ENCODE measurements at regions not wholly inside any gene's neighbourhood (a gene's known extent, or its start where the extent isn't known, plus 50 kb on each side); places are given as distances from the start of the nearest gene placed in this dataset.

DNA sequence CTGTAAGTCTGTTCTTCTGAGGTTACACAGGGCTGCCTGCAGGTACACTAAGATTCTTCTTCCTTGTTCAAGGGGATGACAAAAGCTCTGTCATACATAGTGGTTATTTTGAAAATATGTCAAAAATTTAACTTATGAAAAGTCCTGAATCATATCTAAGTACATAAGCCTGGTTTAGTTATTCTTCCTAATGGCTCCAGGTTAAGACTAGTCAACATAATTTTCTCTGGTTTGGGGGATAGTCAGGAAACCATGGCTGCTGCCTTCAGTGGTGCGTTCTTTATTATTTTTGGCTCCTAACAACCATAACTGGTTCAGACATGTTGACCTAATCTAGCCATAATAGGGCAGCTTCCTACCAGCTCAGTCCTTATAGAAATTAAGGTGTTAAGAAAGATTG lies 257.4 kb upstream of the DDI1 start:
- no peaks in the 10 kb centered on the region for H3K27me3 Mint-ChIP-seq (ENCODE audit: low read depth)
- no peaks in the 10 kb centered on the region for H3K36me3 Mint-ChIP-seq (ENCODE audit: low read depth)
- H3K4me3 Mint-ChIP-seq = no peak overlapping the region

DNA sequence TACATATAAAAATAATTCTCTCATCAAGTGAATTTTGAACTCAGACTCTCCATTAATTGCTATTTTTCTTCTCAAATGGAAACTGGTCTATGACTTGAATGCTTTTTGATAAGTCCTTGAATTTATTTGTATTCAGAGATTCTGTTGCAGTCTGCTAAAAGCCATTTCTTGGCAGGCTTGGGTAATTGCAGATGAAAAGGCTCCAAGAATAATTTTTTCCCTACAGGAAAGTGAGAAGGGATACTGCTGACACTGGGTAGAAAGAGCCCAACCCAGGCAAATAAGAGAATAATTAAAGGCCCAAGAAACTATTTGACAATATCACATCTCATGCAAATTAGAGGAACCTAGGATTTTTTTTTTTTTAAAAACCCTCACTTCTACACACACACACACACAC lies 246.5 kb upstream of the DDI1 start:
- no peak for DNase-seq (ENCODE audit: low read depth, low spot score)
- H3K4me3 Mint-ChIP-seq = no peak overlapping the region
- no peaks in the 10 kb centered on the region for H3K27me3 Mint-ChIP-seq (ENCODE audit: low read depth)
- H3K27ac Mint-ChIP-seq (ENCODE audit: unreplicated experiment) = no peak overlapping the region
- no peaks in the 10 kb centered on the region for H3K4me1 Mint-ChIP-seq
- H3K9me3 Mint-ChIP-seq = peaks cover 9% of the 10 kb centered on the region
- no peaks in the 10 kb centered on the region for H3K36me3 Mint-ChIP-seq (ENCODE audit: low read depth)
- TF ChIP-seq, protein P1, sequence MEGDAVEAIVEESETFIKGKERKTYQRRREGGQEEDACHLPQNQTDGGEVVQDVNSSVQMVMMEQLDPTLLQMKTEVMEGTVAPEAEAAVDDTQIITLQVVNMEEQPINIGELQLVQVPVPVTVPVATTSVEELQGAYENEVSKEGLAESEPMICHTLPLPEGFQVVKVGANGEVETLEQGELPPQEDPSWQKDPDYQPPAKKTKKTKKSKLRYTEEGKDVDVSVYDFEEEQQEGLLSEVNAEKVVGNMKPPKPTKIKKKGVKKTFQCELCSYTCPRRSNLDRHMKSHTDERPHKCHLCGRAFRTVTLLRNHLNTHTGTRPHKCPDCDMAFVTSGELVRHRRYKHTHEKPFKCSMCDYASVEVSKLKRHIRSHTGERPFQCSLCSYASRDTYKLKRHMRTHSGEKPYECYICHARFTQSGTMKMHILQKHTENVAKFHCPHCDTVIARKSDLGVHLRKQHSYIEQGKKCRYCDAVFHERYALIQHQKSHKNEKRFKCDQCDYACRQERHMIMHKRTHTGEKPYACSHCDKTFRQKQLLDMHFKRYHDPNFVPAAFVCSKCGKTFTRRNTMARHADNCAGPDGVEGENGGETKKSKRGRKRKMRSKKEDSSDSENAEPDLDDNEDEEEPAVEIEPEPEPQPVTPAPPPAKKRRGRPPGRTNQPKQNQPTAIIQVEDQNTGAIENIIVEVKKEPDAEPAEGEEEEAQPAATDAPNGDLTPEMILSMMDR (conservative IDR thresholded peaks at IDR 0.05) = no peak

More for the DNA sequence above, 257.4 kb upstream of the DDI1 start:
- no peaks in the 10 kb centered on the region for H3K9me3 Mint-ChIP-seq
- no peak overlapping the region for H3K27ac Mint-ChIP-seq (ENCODE audit: unreplicated experiment)
- H3K4me1 Mint-ChIP-seq = peaks cover 9% of the 10 kb centered on the region
- TF ChIP-seq, protein P1 (conservative IDR thresholded peaks at IDR 0.05) = no peak
- DNase-seq (ENCODE audit: low read depth, low spot score) = no peak

GRCh38 chr11:103792981-103793468 lies 243.4 kb upstream of the DDI1 start:
- peaks cover 7% of the 10 kb centered on the region for H3K9me3 Mint-ChIP-seq
- peaks cover 4% of the 10 kb centered on the region for H3K27me3 Mint-ChIP-seq (ENCODE audit: low read depth)
- DNase-seq (ENCODE audit: low read depth, low spot score) = no peak
- no peaks in the 10 kb centered on the region for H3K36me3 Mint-ChIP-seq (ENCODE audit: low read depth)
- no peaks in the 10 kb centered on the region for H3K4me1 Mint-ChIP-seq
- no peak overlapping the region for H3K27ac Mint-ChIP-seq (ENCODE audit: unreplicated experiment)
- no peak overlapping the region for H3K4me3 Mint-ChIP-seq
- TF ChIP-seq, protein P1 (conservative IDR thresholded peaks at IDR 0.05) = no peak

GRCh38 chr11:103794262-103794661 lies 242.2 kb upstream of the DDI1 start:
- no peak for DNase-seq (ENCODE audit: low read depth, low spot score)
- H3K4me1 Mint-ChIP-seq = no peaks in the 10 kb centered on the region
- TF ChIP-seq, protein P1 (conservative IDR thresholded peaks at IDR 0.05) = no peak
- peaks cover 4% of the 10 kb centered on the region for H3K27me3 Mint-ChIP-seq (ENCODE audit: low read depth)
- no peaks in the 10 kb centered on the region for H3K36me3 Mint-ChIP-seq (ENCODE audit: low read depth)
- no peak overlapping the region for H3K4me3 Mint-ChIP-seq
- no peak overlapping the region for H3K27ac Mint-ChIP-seq (ENCODE audit: unreplicated experiment)
- peaks cover 7% of the 10 kb centered on the region for H3K9me3 Mint-ChIP-seq

DNA sequence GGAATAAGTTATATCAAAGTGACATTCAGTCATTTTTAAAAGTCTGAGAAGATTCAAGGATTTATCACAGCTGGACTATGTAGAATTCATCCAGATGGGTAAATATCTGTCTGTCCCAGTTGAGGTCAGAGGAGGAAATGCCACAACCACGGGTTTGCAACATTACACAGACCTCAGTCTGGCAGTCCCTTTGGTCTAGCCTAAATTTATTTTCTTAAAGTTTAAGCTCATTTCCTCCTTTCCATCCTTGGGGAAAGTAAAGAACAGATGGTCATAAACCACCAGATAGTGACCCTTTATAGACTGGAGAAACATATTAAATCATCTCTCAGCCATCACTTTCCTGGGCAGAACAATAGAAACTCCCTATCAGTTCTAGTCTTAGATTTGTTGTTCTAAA lies 238.4 kb upstream of the DDI1 start:
- H3K27ac Mint-ChIP-seq (ENCODE audit: unreplicated experiment) = no peak overlapping the region
- H3K27me3 Mint-ChIP-seq (ENCODE audit: low read depth) = peaks cover 4% of the 10 kb centered on the region
- H3K4me1 Mint-ChIP-seq = peaks cover 4% of the 10 kb centered on the region
- no peaks in the 10 kb centered on the region for H3K9me3 Mint-ChIP-seq
- H3K36me3 Mint-ChIP-seq (ENCODE audit: low read depth) = no peaks in the 10 kb centered on the region
- TF ChIP-seq, protein P1 (conservative IDR thresholded peaks at IDR 0.05) = no peak
- no peak for DNase-seq (ENCODE audit: low read depth, low spot score)
- no peak overlapping the region for H3K4me3 Mint-ChIP-seq

GRCh38 chr11:103798446-103798845 lies 238.0 kb upstream of the DDI1 start:
- DNase-seq (ENCODE audit: low read depth, low spot score) = no peak
- peaks cover 4% of the 10 kb centered on the region for H3K4me1 Mint-ChIP-seq
- H3K9me3 Mint-ChIP-seq = no peaks in the 10 kb centered on the region
- TF ChIP-seq, protein P1 (conservative IDR thresholded peaks at IDR 0.05) = no peak
- peaks cover 4% of the 10 kb centered on the region for H3K27me3 Mint-ChIP-seq (ENCODE audit: low read depth)
- no peaks in the 10 kb centered on the region for H3K36me3 Mint-ChIP-seq (ENCODE audit: low read depth)
- H3K4me3 Mint-ChIP-seq = no peak overlapping the region
- no peak overlapping the region for H3K27ac Mint-ChIP-seq (ENCODE audit: unreplicated experiment)
